Osteoblast (primary cell): ENCODE measurements at regions not wholly inside any gene's neighbourhood (a gene's known extent, or its start where the extent isn't known, plus 50 kb on each side); places are given as distances from the start of the nearest gene placed in this dataset.

Source experiments
- DNase-seq: peaks from one replicate; pipeline ENCODE4 v3.0.0; 2011; ENCODE audit warnings: low spot score, mixed read lengths; ENCODE audit not compliant: insufficient read length; ENCODE audit errors: missing footprints
- H2AFZ ChIP-seq: 2 replicates; pipeline ENCODE4 v1.6.0; 2011; ENCODE audit warnings: mild to moderate bottlenecking, low read length
- H3K27ac ChIP-seq: 2 replicates; pipeline ENCODE4 v1.5.1; 2011; ENCODE audit warnings: mild to moderate bottlenecking, low read depth, low read length, moderate library complexity
- H3K27me3 ChIP-seq: 2 replicates; pipeline ENCODE4 v1.6.0; 2012; ENCODE audit warnings: mild to moderate bottlenecking, control low read depth, inconsistent platforms, low read length, moderate library complexity; ENCODE audit not compliant: insufficient read depth
- H3K36me3 ChIP-seq: 2 replicates; pipeline ENCODE4 v1.5.1; 2011; ENCODE audit warnings: mild to moderate bottlenecking, low read length, control low read depth, moderate library complexity; ENCODE audit not compliant: insufficient read depth
- H3K4me1 ChIP-seq: 2 replicates; pipeline ENCODE4 v1.5.1; 2011; ENCODE audit warnings: mild to moderate bottlenecking, low read length, control low read depth, moderate library complexity; ENCODE audit not compliant: insufficient read depth
- H3K4me2 ChIP-seq: 2 replicates; pipeline ENCODE4 v1.6.0; 2011; ENCODE audit warnings: mild to moderate bottlenecking, low read length; ENCODE audit not compliant: insufficient read depth
- H3K4me3 ChIP-seq: fragments of 200-600 bp; sonication (generic); 3 replicates; pipeline ENCODE4 v1.5.1; 2012; ENCODE audit warnings: mild to moderate bottlenecking, low read length, inconsistent platforms; ENCODE audit not compliant: insufficient read depth
- H3K79me2 ChIP-seq: 2 replicates; pipeline ENCODE4 v1.6.0; 2012; ENCODE audit warnings: mild to moderate bottlenecking, low read length, control low read depth, inconsistent platforms; ENCODE audit not compliant: insufficient read depth
- H3K9me3 ChIP-seq: 2 replicates; pipeline ENCODE4 v1.5.1; 2011; ENCODE audit warnings: low read depth, low read length, control low read depth
- H4K20me1 ChIP-seq: 2 replicates; pipeline ENCODE4 v1.6.0; 2012; ENCODE audit warnings: mild to moderate bottlenecking, low read length, control low read depth; ENCODE audit not compliant: insufficient read depth
- CTCF ChIP-seq: IDR thresholded peaks from 2 replicates; pipeline ENCODE4 v1.5.1; 2011; ENCODE audit warnings: mild to moderate bottlenecking, low read depth, low read length, moderate library complexity; ENCODE audit errors: extremely low read depth

GRCh38 chr10:3977761-3978160 is 192.8 kb upstream of the KLF6 start:
- no peak for TF ChIP-seq CTCF
- peaks cover 8% of the 10 kb centered on the region for H3K4me1 ChIP-seq
- H3K27me3 ChIP-seq: no peaks in the 10 kb centered on the region
- no peaks in the 10 kb centered on the region for H3K79me2 ChIP-seq
- peak; percentile 52 for DNase-seq
- no peak overlapping the region for H3K4me3 ChIP-seq
- no peaks in the 10 kb centered on the region for H3K9me3 ChIP-seq
- H4K20me1 ChIP-seq: no peaks in the 10 kb centered on the region
- no peaks in the 10 kb centered on the region for H3K36me3 ChIP-seq
- H3K27ac ChIP-seq: no peak overlapping the region
- H3K4me2 ChIP-seq: peak overlapping the region; percentile 19
- peak overlapping the region; percentile 60 for H2AFZ ChIP-seq

- H4K20me1 ChIP-seq: no peaks in the 10 kb centered on the region
- TF ChIP-seq CTCF: no peak
- H3K27ac ChIP-seq: no peak overlapping the region
- H2AFZ ChIP-seq: no peak overlapping the region
- H3K4me3 ChIP-seq: no peak overlapping the region
- no peaks in the 10 kb centered on the region for H3K27me3 ChIP-seq
- no peak overlapping the region for H3K4me2 ChIP-seq
- H3K36me3 ChIP-seq: no peaks in the 10 kb centered on the region
- H3K4me1 ChIP-seq: peaks cover 8% of the 10 kb centered on the region
- no peaks in the 10 kb centered on the region for H3K9me3 ChIP-seq
- no peaks in the 10 kb centered on the region for H3K79me2 ChIP-seq
- no peak for DNase-seq
Measured at GRCh38 chr10:3976718-3977117, 191.7 kb upstream of the KLF6 start.

- peaks cover 8% of the 10 kb centered on the region for H3K4me1 ChIP-seq
- no peak overlapping the region for H2AFZ ChIP-seq
- no peaks in the 10 kb centered on the region for H4K20me1 ChIP-seq
- H3K27me3 ChIP-seq: no peaks in the 10 kb centered on the region
- no peak for DNase-seq
- no peak for TF ChIP-seq CTCF
- no peaks in the 10 kb centered on the region for H3K79me2 ChIP-seq
- H3K27ac ChIP-seq: no peak overlapping the region
- H3K4me2 ChIP-seq: no peak overlapping the region
- H3K9me3 ChIP-seq: no peaks in the 10 kb centered on the region
- no peak overlapping the region for H3K4me3 ChIP-seq
- no peaks in the 10 kb centered on the region for H3K36me3 ChIP-seq
Measured at GRCh38 chr10:3976171-3976570, 191.2 kb upstream of the KLF6 start.

GRCh38 chr10:3975016-3975415 is 190.0 kb upstream of the KLF6 start:
- H3K27ac ChIP-seq: no peak overlapping the region
- H3K27me3 ChIP-seq: no peaks in the 10 kb centered on the region
- DNase-seq: no peak
- H4K20me1 ChIP-seq: no peaks in the 10 kb centered on the region
- TF ChIP-seq CTCF: no peak
- H2AFZ ChIP-seq: no peak overlapping the region
- no peaks in the 10 kb centered on the region for H3K79me2 ChIP-seq
- no peak overlapping the region for H3K4me3 ChIP-seq
- H3K36me3 ChIP-seq: no peaks in the 10 kb centered on the region
- H3K4me2 ChIP-seq: no peak overlapping the region
- H3K9me3 ChIP-seq: no peaks in the 10 kb centered on the region
- peaks cover 8% of the 10 kb centered on the region for H3K4me1 ChIP-seq
